ENCODE measurements at regions not wholly inside any gene's neighbourhood (a gene's known extent, or its start where the extent isn't known, plus 50 kb on each side); places are given as distances from the start of the nearest gene placed in this dataset.

- TF ChIP-seq ZNF677 (tag by site-specific recombination; IDR thresholded peaks at IDR 0.05), result no peak
Measured at GRCh38 chr6:99818161-99818560, 175.9 kb downstream of the MCHR2 start (continued).

- Histone ChIP-seq H3K36me3 (ENCODE audit: control insufficient read depth in 2 of 2, insufficient read depth in 1 of 2, low read length in 2 of 2) (no peaks in the 10 kb centered on the region), H3K4me1 (ENCODE audit: control insufficient read depth, insufficient read depth, low read length) (no peaks in the 10 kb centered on the region), H3K27ac (ENCODE audit: extremely low read depth, low read depth, low read length) (no peak overlapping the region), H3K9me3 (ENCODE audit: control insufficient read depth, insufficient read depth, low read depth, low read length) (no peaks in the 10 kb centered on the region), H3K4me3 (ENCODE audit: low read depth, low read length) (no peak overlapping the region)
- POLR2A ChIA-PET, result interaction anchor here (1.8 kb wide), 1 partner anchor 16 kb away, joined by 3 read pairs; no protein-coding TSS in a partner anchor
- TF ChIP-seq HOXC10 (CRISPR knock-in tag; IDR thresholded peaks at IDR 0.05), result no peak
- TF ChIP-seq ZNF518A (tag by site-specific recombination; conservative IDR thresholded peaks at IDR 0.05; ENCODE audit: low read depth), result no peak
- TF ChIP-seq ZNF24 (tag by site-specific recombination; IDR thresholded peaks at IDR 0.05), result no peak
- no peak for TF ChIP-seq ZNF596 (tag by site-specific recombination; IDR thresholded peaks at IDR 0.05)
- TF ChIP-seq REPIN1 (tag by site-specific recombination; IDR thresholded peaks at IDR 0.05; ENCODE audit: low read depth), result no peak
- TF ChIP-seq KLF16 (tag by site-specific recombination; IDR thresholded peaks at IDR 0.05), result no peak
- TF ChIP-seq ZSCAN18 (tag by site-specific recombination; IDR thresholded peaks at IDR 0.05), result no peak
- no peak for TF ChIP-seq ZNF132 (tag by site-specific recombination; IDR thresholded peaks at IDR 0.05; ENCODE audit: borderline replicate concordance)
- TF ChIP-seq ZNF629 (tag by site-specific recombination; IDR thresholded peaks at IDR 0.05), result no peak
- no peak for TF ChIP-seq SP2 (tag by site-specific recombination; IDR thresholded peaks at IDR 0.05)
- TF ChIP-seq ZNF768 (tag by site-specific recombination; IDR thresholded peaks at IDR 0.05), result no peak
- CTCF ChIA-PET, result interaction anchor here (0.5 to 2.0 kb wide), 7 partner anchors 11 to 489 kb away, joined by 3 to 11 read pairs (median 4); no protein-coding TSS in a partner anchor
Measured at GRCh38 chr6:99819853-99820252, 174.2 kb downstream of the MCHR2 start.

- ChIA-PET CTCF (interaction anchor here (0.7 to 2.0 kb wide), 9 partner anchors 12 to 550 kb away, joined by 3 to 11 read pairs (median 3); no protein-coding TSS in a partner anchor), POLR2A (no interaction called here)
- Histone ChIP-seq H3K4me1 (ENCODE audit: control insufficient read depth, insufficient read depth, low read length) (no peaks in the 10 kb centered on the region), H3K9me3 (ENCODE audit: control insufficient read depth, insufficient read depth, low read depth, low read length) (no peaks in the 10 kb centered on the region), H3K4me3 (ENCODE audit: low read depth, low read length) (no peak overlapping the region), H3K36me3 (ENCODE audit: control insufficient read depth in 2 of 2, insufficient read depth in 1 of 2, low read length in 2 of 2) (no peaks in the 10 kb centered on the region), H3K27ac (ENCODE audit: extremely low read depth, low read depth, low read length) (no peak overlapping the region)
- TF ChIP-seq ZNF146 (tag by site-specific recombination; IDR thresholded peaks at IDR 0.05), result no peak
- no peak for TF ChIP-seq ZNF670 (tag by site-specific recombination; IDR thresholded peaks at IDR 0.05; ENCODE audit: low read depth)
- no peak for TF ChIP-seq ZNF747 (tag by site-specific recombination; IDR thresholded peaks at IDR 0.05)
- no peak for TF ChIP-seq SALL2 (tag by site-specific recombination; IDR thresholded peaks at IDR 0.05; ENCODE audit: borderline replicate concordance)
- no peak for TF ChIP-seq ZNF10 (tag by site-specific recombination; IDR thresholded peaks at IDR 0.05)
- no peak for TF ChIP-seq KLF16 (tag by site-specific recombination; IDR thresholded peaks at IDR 0.05)
- TF ChIP-seq ZNF112 (tag by site-specific recombination; IDR thresholded peaks at IDR 0.05), result no peak
- no peak for TF ChIP-seq ZNF398 (tag by site-specific recombination; IDR thresholded peaks at IDR 0.05)
- TF ChIP-seq IKZF3 (tag by site-specific recombination; IDR thresholded peaks at IDR 0.05), result no peak
- TF ChIP-seq ZFP3 (tag by site-specific recombination; IDR thresholded peaks at IDR 0.05; ENCODE audit: low read depth), result no peak
- TF ChIP-seq ZNF555 (tag by site-specific recombination; conservative IDR thresholded peaks at IDR 0.05), result no peak
- TF ChIP-seq KLF7 (tag by site-specific recombination; IDR thresholded peaks at IDR 0.05; ENCODE audit: borderline replicate concordance), result no peak
Measured at GRCh38 chr6:99821164-99821563, 172.9 kb downstream of the MCHR2 start.

All from HEK293 (cell line).